UCSD-AML1 (cell line): ENCODE measurements at regions not wholly inside any gene's neighbourhood (a gene's known extent, or its start where the extent isn't known, plus 50 kb on each side); places are given as distances from the start of the nearest gene placed in this dataset.

ENCODE experiments used
- DNase-seq: peaks from one replicate; lab custom pipeline; 2025; ENCODE audit not compliant: unreplicated experiment; lab: John Stamatoyannopoulos, UW

- DNase-seq = no peak
These were observed 474.9 kb upstream of the CWC22 start for GRCh38 chr2:180481998-180482397.

GRCh38 chr2:180478883-180479282 is 471.8 kb upstream of the CWC22 start:
- DNase-seq = no peak

GRCh38 chr2:180474716-180475115 is 467.6 kb upstream of the CWC22 start:
- no peak for DNase-seq

- DNase-seq = no peak
These were observed 466.4 kb upstream of the CWC22 start for GRCh38 chr2:180473456-180473855.

GRCh38 chr2:180472133-180472532 is 465.0 kb upstream of the CWC22 start:
- DNase-seq = no peak

GRCh38 chr2:180463608-180464007 is 456.5 kb upstream of the CWC22 start:
- no peak for DNase-seq

- no peak for DNase-seq
These were observed 454.7 kb upstream of the CWC22 start for GRCh38 chr2:180461761-180462160.

- no peak for DNase-seq
These were observed 449.7 kb upstream of the CWC22 start for GRCh38 chr2:180456801-180457200.

GRCh38 chr2:180450841-180451240 is 443.7 kb upstream of the CWC22 start:
- DNase-seq = no peak

GRCh38 chr2:180449171-180449915 is 442.2 kb upstream of the CWC22 start:
- DNase-seq = no peak

GRCh38 chr2:180446492-180446891 is 439.4 kb upstream of the CWC22 start:
- DNase-seq = no peak

GRCh38 chr2:180443888-180444287 is 436.8 kb upstream of the CWC22 start:
- peak; percentile 6 for DNase-seq

- no peak for DNase-seq
These were observed 436.0 kb upstream of the CWC22 start for GRCh38 chr2:180442860-180443644.

GRCh38 chr2:180419212-180419611 is 412.1 kb upstream of the CWC22 start:
- no peak for DNase-seq

GRCh38 chr2:180416627-180417026 is 409.5 kb upstream of the CWC22 start:
- DNase-seq = no peak

- no peak for DNase-seq
These were observed 406.2 kb upstream of the CWC22 start for GRCh38 chr2:180413336-180413735.

- no peak for DNase-seq
These were observed 405.1 kb upstream of the CWC22 start for GRCh38 chr2:180412219-180412618.

GRCh38 chr2:180411661-180412060 is 404.6 kb upstream of the CWC22 start:
- no peak for DNase-seq

- DNase-seq = no peak
These were observed 399.6 kb upstream of the CWC22 start for GRCh38 chr2:180406687-180407086.

- no peak for DNase-seq
These were observed 398.4 kb upstream of the CWC22 start for GRCh38 chr2:180405520-180405919.

- no peak for DNase-seq
These were observed 387.2 kb upstream of the CWC22 start for GRCh38 chr2:180394305-180394704.

GRCh38 chr2:180385601-180386201 is 378.6 kb upstream of the CWC22 start:
- DNase-seq = no peak
